22Rv1 (cell line): ENCODE measurements at regions not wholly inside any gene's neighbourhood (a gene's known extent, or its start where the extent isn't known, plus 50 kb on each side); places are given as distances from the start of the nearest gene placed in this dataset.

Source experiments
- CTCF ChIP-seq: fragments of 450-650 bp; IDR thresholded peaks from 2 replicates; pipeline ENCODE4 v1.5.1; 2017; ENCODE audit warnings: mild to moderate bottlenecking
- ZFX ChIP-seq: fragments of 450-650 bp; IDR thresholded peaks from 2 replicates; pipeline ENCODE4 v1.6.1; 2017; ENCODE audit warnings: antibody characterized with exemption, borderline replicate concordance

- no peak for TF ChIP-seq CTCF
- no peak for TF ChIP-seq ZFX
Measured at GRCh38 chr11:122363296-122363695, 247.3 kb upstream of the BLID start.
